K562 (cell line): ENCODE measurements at regions not wholly inside any gene's neighbourhood (a gene's known extent, or its start where the extent isn't known, plus 50 kb on each side); places are given as distances from the start of the nearest gene placed in this dataset.

ENCODE experiments used
- ATAC-seq: fragments of 200-7000 bp; cut with Tn5 transposase; 3 replicates; pipeline ENCODE4 v1.9.1; 2020; ENCODE audit warnings: moderate library complexity
- BruUV-seq: library from RNA; stranded (reverse); fragments of 400-500 nt; replicated peaks from 2 replicates; lab custom pipeline; 2021; lab: Mats Ljungman, UMichigan
- CTCF ChIA-PET: fragments of 300-600 bp; formaldehyde crosslinking; extraction: SDS; loops from one replicate; lab custom pipeline; 2021; ENCODE audit warnings: low intra/inter-chr PET ratio; lab: Yijun Ruan, JAX
- POLR2A ChIA-PET: fragments of 300-600, 350-650 bp; sonication (Branson Sonifier 250); formaldehyde crosslinking; extraction: SDS; loops from one replicate; lab custom pipeline; 2021; ENCODE audit warnings: antibody characterized with exemption, inconsistent platforms; lab: Yijun Ruan, JAX
- DNase-seq, 4 experiments: peaks; one replicate each; pipeline versions ENCODE4 v3.0.0 to v3.0.0-alpha.2; 2011 to 2018; ENCODE audit warnings: low spot score in 3 of 4, mixed read lengths in 3 of 4; ENCODE audit errors: extremely low read depth in 1 of 4
- FAIRE-seq: peaks from 2 replicates; lab custom pipeline; 2011; peaks lifted over from hg19 to GRCh38; lab: Jason Lieb, UNC
- H2AFZ ChIP-seq: 2 replicates; pipeline ENCODE4 v1.6.0; 2011; ENCODE audit warnings: low read depth, low read length, control low read depth, inconsistent platforms
- H3K27ac ChIP-seq: fragments of 200-600 bp; 3 replicates; pipeline ENCODE4 v1.8.0; 2011; ENCODE audit warnings: low read depth, mild to moderate bottlenecking, control low read depth, inconsistent platforms, low read length, moderate library complexity, mixed read lengths; ENCODE audit errors: extremely low read depth
- H3K27me3 ChIP-seq, 2 experiments: fragments of 300-600 bp in 1 of 2; 2 replicates in 1 of 2; 3 replicates in 1 of 2; pipeline versions ENCODE4 v1.6.0 to v1.8.0; 2011; ENCODE audit warnings: inconsistent platforms in 2 of 2, low read length in 2 of 2, mild to moderate bottlenecking in 1 of 2, mixed read lengths in 1 of 2, moderate library complexity in 1 of 2; ENCODE audit not compliant: control insufficient read depth in 2 of 2, insufficient read depth in 2 of 2
- H3K36me3 ChIP-seq: fragments of 300-600 bp; 3 replicates; pipeline ENCODE4 v1.8.0; 2011; ENCODE audit warnings: mild to moderate bottlenecking, low read length, inconsistent platforms; ENCODE audit not compliant: control insufficient read depth, insufficient read depth
- H3K4me1 ChIP-seq, 2 experiments: fragments of 200-600 bp in 1 of 2; replicated peaks in 1 of 2; 2 replicates in 1 of 2; 3 replicates in 1 of 2; pipeline versions ENCODE4 v1.5.1 to v1.8.0; 2011; ENCODE audit warnings: inconsistent platforms in 2 of 2, low read length in 2 of 2, mild to moderate bottlenecking in 1 of 2, mixed read lengths in 1 of 2, moderate library complexity in 1 of 2; ENCODE audit not compliant: control insufficient read depth in 2 of 2, insufficient read depth in 2 of 2
- H3K4me2 ChIP-seq: 2 replicates; pipeline ENCODE4 v1.6.1; 2011; ENCODE audit warnings: low read length, control low read depth, inconsistent platforms, mixed read lengths; ENCODE audit not compliant: insufficient read depth
- H3K4me3 ChIP-seq: fragments of 200-600 bp; sonication (generic), shearing (Covaris generic); 2 replicates; pipeline ENCODE4 v1.5.1; 2016; ENCODE audit warnings: control low read depth, inconsistent platforms
- H3K79me2 ChIP-seq: fragments of 200-600 bp; 3 replicates; pipeline ENCODE4 v1.8.0; 2011; ENCODE audit warnings: low read length, inconsistent platforms; ENCODE audit not compliant: control insufficient read depth, insufficient read depth
- H3K9ac ChIP-seq, 2 experiments: 2 replicates each; pipeline versions ENCODE4 v1.6.0 to v1.6.1; 2011; ENCODE audit warnings: low read depth in 2 of 2, low read length in 2 of 2, control low read depth in 1 of 2, inconsistent platforms in 1 of 2, mild to moderate bottlenecking in 1 of 2, mixed read lengths in 1 of 2; ENCODE audit not compliant: insufficient read depth in 1 of 2
- H3K9me1 ChIP-seq: one replicate; pipeline ENCODE4 v1.6.0; 2011; ENCODE audit warnings: inconsistent platforms, mild to moderate bottlenecking, low read length, moderate library complexity; ENCODE audit not compliant: control insufficient read depth, insufficient read depth
- H3K9me3 ChIP-seq: replicated peaks from 2 replicates; pipeline ENCODE4 v1.5.1; 2011; ENCODE audit warnings: low read depth, low read length, inconsistent platforms; ENCODE audit not compliant: control insufficient read depth, insufficient read depth
- H4K20me1 ChIP-seq: replicated peaks from 2 replicates; pipeline ENCODE4 v1.6.1; 2011; ENCODE audit warnings: low read length, inconsistent platforms, mixed read lengths; ENCODE audit not compliant: control insufficient read depth, insufficient read depth
- DPF2 ChIP-seq: fragments of 450-650 bp; IDR thresholded peaks from 2 replicates; pipeline ENCODE4 v1.6.1; 2016
- FOS ChIP-seq: IDR thresholded peaks from 3 replicates; pipeline ENCODE4 v1.6.1; 2011; ENCODE audit not compliant: insufficient read length; ENCODE audit errors: extremely low read depth
- KAT7 ChIP-seq: sonication (generic); formaldehyde crosslinking; IDR thresholded peaks from 2 replicates; pipeline ENCODE4 v1.8.0; 2022; ENCODE audit warnings: missing genetic modification reagents, mild to moderate bottlenecking, borderline replicate concordance
- MEF2D ChIP-seq: conservative IDR thresholded peaks from 2 replicates; pipeline ENCODE4 v1.6.1; 2016; ENCODE audit warnings: low read depth, missing genetic modification characterization, missing compliant biosample characterization
- MLLT1 ChIP-seq, 2 experiments: fragments of 450-650 bp; IDR thresholded peaks; 2 replicates each; pipeline ENCODE4 v1.6.1; 2016
- NFRKB ChIP-seq: fragments of 450-650 bp; IDR thresholded peaks from 2 replicates; pipeline ENCODE4 v1.6.1; 2016; ENCODE audit warnings: low read depth
- PHTF2 ChIP-seq: fragments of 250-450 bp; sonication (Bioruptor Pico); IDR thresholded peaks from 2 replicates; pipeline ENCODE4 v1.5.0; 2021; ENCODE audit warnings: mild to moderate bottlenecking
- STAT6 ChIP-seq: sonication (generic); formaldehyde crosslinking; IDR thresholded peaks from 2 replicates; pipeline ENCODE4 v1.8.1; 2023; ENCODE audit warnings: mild to moderate bottlenecking, missing genetic modification reagents
- ZBTB40 ChIP-seq, 2 experiments: fragments of 450-650 bp in 1 of 2; sonication (generic) in 1 of 2; formaldehyde crosslinking in 1 of 2; IDR thresholded peaks; 2 replicates each; pipeline versions ENCODE4 v1.7.1 to v1.9.0; 2016 to 2022; ENCODE audit warnings: inconsistent platforms in 1 of 2, mild to moderate bottlenecking in 1 of 2, missing genetic modification reagents in 1 of 2
- ZNF282 ChIP-seq: sonication (generic); formaldehyde crosslinking; IDR thresholded peaks from 2 replicates; pipeline ENCODE4 v1.8.1; 2023; ENCODE audit warnings: missing genetic modification reagents
- ZNF589 ChIP-seq: fragments of 200-800 bp; sonication (Bioruptor generic); IDR thresholded peaks from 2 replicates; pipeline ENCODE4 v1.6.1; 2016; ENCODE audit warnings: low read depth, missing genetic modification characterization, missing compliant biosample characterization
- WGBS: fragments of 100-300 bp; shearing (Covaris generic); methylation state at CpG from one replicate; pipeline ENCODE4 v1.1.6; 2016; ENCODE audit warnings: low coverage, mixed read lengths; ENCODE audit not compliant: insufficient coverage; ENCODE audit errors: missing lambda C conversion rate; 5-methylcytosine and 5-hydroxymethylcytosine counted together
- in situ Hi-C: fragments of 300-500 bp; cut with MboI; formaldehyde crosslinking; loops from 4 replicates; pipeline ENCODE4 v1.15.0; 2018; ENCODE audit warnings: inconsistent platforms, mixed read lengths
- intact Hi-C: fragments of 100-400 bp; cut with micrococcal nuclease; formaldehyde crosslinking; loops from 2 replicates; pipeline ENCODE4 v1.14.2; 2022

GRCh38 chr2:78070693-78071092 is 548.5 kb upstream of the LRRTM4 start:
- no peaks in the 10 kb centered on the region for H3K9me1 ChIP-seq
- ChIA-PET POLR2A (no interaction called here), CTCF (no interaction called here)
- no TSS peak for BruUV-seq
- in situ Hi-C loops: no loop called here
- H3K9me3 ChIP-seq: no peaks in the 10 kb centered on the region
- H3K4me2 ChIP-seq: no peak overlapping the region
- H3K27me3 ChIP-seq: no peaks in the 10 kb centered on the region
- 3% methylated on average over 3 of the region's 3 CpGs for WGBS
- no peaks in the 10 kb centered on the region for H4K20me1 ChIP-seq
- no peaks in the 10 kb centered on the region for H3K79me2 ChIP-seq
- no peak for ATAC-seq
- no peaks in the 10 kb centered on the region for H3K36me3 ChIP-seq
- no peak for FAIRE-seq
- H3K4me1 ChIP-seq: no peaks in the 10 kb centered on the region
- intact Hi-C loops: no loop called here
- no peak overlapping the region for H3K4me3 ChIP-seq
- DNase-seq: no peak
- no peak overlapping the region for H3K9ac ChIP-seq
- no peak overlapping the region for H2AFZ ChIP-seq
- H3K27ac ChIP-seq: no peak overlapping the region
- TF ChIP-seq FOS (no peak), NFRKB (no peak), KAT7 (CRISPR knock-in tag) (no peak), STAT6 (CRISPR knock-in tag) (no peak), DPF2 (no peak), ZNF589 (no peak), MLLT1 (IDR thresholded peaks at IDR 0.05) (no peak), ZBTB40 (IDR thresholded peaks at IDR 0.05) (no peak), ZBTB40 (CRISPR knock-in tag; IDR thresholded peaks at IDR 0.05) (no peak), ZNF282 (CRISPR knock-in tag) (no peak), MEF2D (tag) (no peak), PHTF2 (CRISPR knock-in tag) (no peak)
